Breast epithelium (tissue), 3 donors: ENCODE measurements at regions not wholly inside any gene's neighbourhood (a gene's known extent, or its start where the extent isn't known, plus 50 kb on each side); places are given as distances from the start of the nearest gene placed in this dataset.

Source experiments
- POLR2A ChIP-seq: fragments of 450-650 bp; IDR thresholded peaks from one replicate; pipeline ENCODE4 v1.6.1; 2016; ENCODE audit warnings: antibody characterized with exemption, mild to moderate bottlenecking, moderate library complexity
- TF ChIP-seq, protein P1 (sequence below), 3 donors: fragments of 450-650 bp; IDR thresholded peaks; one replicate each; pipeline ENCODE4 v1.5.1; 2016 to 2017; ENCODE audit warnings: antibody characterized with exemption in 3 of 3, mild to moderate bottlenecking in 3 of 3, moderate library complexity in 3 of 3

- TF ChIP-seq POLR2A: no peak
- TF ChIP-seq, protein P1, sequence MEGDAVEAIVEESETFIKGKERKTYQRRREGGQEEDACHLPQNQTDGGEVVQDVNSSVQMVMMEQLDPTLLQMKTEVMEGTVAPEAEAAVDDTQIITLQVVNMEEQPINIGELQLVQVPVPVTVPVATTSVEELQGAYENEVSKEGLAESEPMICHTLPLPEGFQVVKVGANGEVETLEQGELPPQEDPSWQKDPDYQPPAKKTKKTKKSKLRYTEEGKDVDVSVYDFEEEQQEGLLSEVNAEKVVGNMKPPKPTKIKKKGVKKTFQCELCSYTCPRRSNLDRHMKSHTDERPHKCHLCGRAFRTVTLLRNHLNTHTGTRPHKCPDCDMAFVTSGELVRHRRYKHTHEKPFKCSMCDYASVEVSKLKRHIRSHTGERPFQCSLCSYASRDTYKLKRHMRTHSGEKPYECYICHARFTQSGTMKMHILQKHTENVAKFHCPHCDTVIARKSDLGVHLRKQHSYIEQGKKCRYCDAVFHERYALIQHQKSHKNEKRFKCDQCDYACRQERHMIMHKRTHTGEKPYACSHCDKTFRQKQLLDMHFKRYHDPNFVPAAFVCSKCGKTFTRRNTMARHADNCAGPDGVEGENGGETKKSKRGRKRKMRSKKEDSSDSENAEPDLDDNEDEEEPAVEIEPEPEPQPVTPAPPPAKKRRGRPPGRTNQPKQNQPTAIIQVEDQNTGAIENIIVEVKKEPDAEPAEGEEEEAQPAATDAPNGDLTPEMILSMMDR (IDR thresholded peaks at IDR 0.05): no peak
Measured at GRCh38 chr5:96294884-96295202, 138.2 kb downstream of the PCSK1 start.
